DOHH2 (cell line): ENCODE measurements at regions not wholly inside any gene's neighbourhood (a gene's known extent, or its start where the extent isn't known, plus 50 kb on each side); places are given as distances from the start of the nearest gene placed in this dataset.

ENCODE experiments used
- H3F3A ChIP-seq: fragments of 200-600 bp; sonication (generic), shearing (Covaris generic); 2 replicates; pipeline ENCODE4 v1.6.0; 2016; ENCODE audit warnings: antibody characterized with exemption, mild to moderate bottlenecking; ENCODE audit not compliant: control insufficient read depth, insufficient read depth
- H3K27ac ChIP-seq: fragments of 200-600 bp; sonication (generic); 2 replicates; pipeline ENCODE4 v1.5.1; 2014; ENCODE audit warnings: low read depth, mild to moderate bottlenecking, low read length, moderate library complexity
- H3K27me3 ChIP-seq: fragments of 200-600 bp; sonication (generic); 2 replicates; pipeline ENCODE4 v1.6.1; 2014; ENCODE audit warnings: mild to moderate bottlenecking, low read length, mixed read lengths; ENCODE audit not compliant: control insufficient read depth
- H3K36me3 ChIP-seq: fragments of 200-600 bp; sonication (generic); 2 replicates; pipeline ENCODE4 v1.6.1; 2014; ENCODE audit warnings: mild to moderate bottlenecking, low read length, moderate library complexity, mixed read lengths; ENCODE audit not compliant: control insufficient read depth
- H3K4me1 ChIP-seq: fragments of 200-600 bp; sonication (generic); 2 replicates; pipeline ENCODE4 v1.6.1; 2014; ENCODE audit warnings: mild to moderate bottlenecking, low read length, mixed read lengths; ENCODE audit not compliant: control insufficient read depth
- H3K4me2 ChIP-seq: fragments of 200-600 bp; sonication (generic); 2 replicates; pipeline ENCODE4 v1.6.0; 2014; ENCODE audit warnings: mild to moderate bottlenecking, low read length, moderate library complexity
- H3K4me3 ChIP-seq: fragments of 200-600 bp; sonication (generic); 2 replicates; pipeline ENCODE4 v1.5.1; 2014; ENCODE audit warnings: mild to moderate bottlenecking, low read length, mixed read lengths
- H3K79me2 ChIP-seq: fragments of 200-600 bp; sonication (generic); 2 replicates; pipeline ENCODE4 v1.6.1; 2014; ENCODE audit warnings: mild to moderate bottlenecking, low read length, mixed read lengths; ENCODE audit not compliant: control insufficient read depth
- H3K9me2 ChIP-seq: fragments of 200-600 bp; sonication (generic); replicated peaks from 2 replicates; pipeline ENCODE4 v1.6.1; 2014; ENCODE audit warnings: mild to moderate bottlenecking, low read length, mixed read lengths; ENCODE audit not compliant: control insufficient read depth
- H3K9me3 ChIP-seq: fragments of 200-600 bp; sonication (generic); 2 replicates; pipeline ENCODE4 v1.6.1; 2014; ENCODE audit warnings: antibody characterized with exemption, low read length, mixed read lengths; ENCODE audit not compliant: control insufficient read depth, insufficient read depth
- H4K20me1 ChIP-seq: fragments of 200-600 bp; sonication (generic); 2 replicates; pipeline ENCODE4 v1.6.0; 2014; ENCODE audit warnings: low read depth, mild to moderate bottlenecking, antibody characterized with exemption, low read length, moderate library complexity; ENCODE audit not compliant: control insufficient read depth, insufficient read depth
- CTCF ChIP-seq: fragments of 200-600 bp; sonication (generic); IDR thresholded peaks from one replicate; pipeline ENCODE4 v1.5.1; 2014; ENCODE audit warnings: antibody characterized with exemption, mild to moderate bottlenecking, low read depth, low read length; ENCODE audit not compliant: poor library complexity, severe bottlenecking
- EZH2phosphoT487 ChIP-seq: fragments of 200-600 bp; sonication (generic); IDR thresholded peaks from 2 replicates; pipeline ENCODE4 v1.6.1; 2017; ENCODE audit warnings: borderline replicate concordance, mild to moderate bottlenecking, antibody characterized with exemption, low read length, moderate library complexity, mixed read lengths

GRCh38 chr17:72400488-72400827 is 279.6 kb downstream of the SOX9 start:
- TF ChIP-seq EZH2phosphoT487: no peak
- TF ChIP-seq CTCF: no peak
- no peaks in the 10 kb centered on the region for H3K79me2 ChIP-seq
- H3K9me3 ChIP-seq: no peaks in the 10 kb centered on the region
- no peaks in the 10 kb centered on the region for H3K36me3 ChIP-seq
- no peaks in the 10 kb centered on the region for H4K20me1 ChIP-seq
- H3K4me3 ChIP-seq: no peak overlapping the region
- H3K9me2 ChIP-seq: no peaks in the 10 kb centered on the region
- H3K4me1 ChIP-seq: no peaks in the 10 kb centered on the region
- no peaks in the 10 kb centered on the region for H3F3A ChIP-seq
- no peaks in the 10 kb centered on the region for H3K27me3 ChIP-seq
- no peak overlapping the region for H3K4me2 ChIP-seq
- no peak overlapping the region for H3K27ac ChIP-seq

- H3K9me3 ChIP-seq: no peaks in the 10 kb centered on the region
- no peak for TF ChIP-seq CTCF
- TF ChIP-seq EZH2phosphoT487: no peak
- H3K4me1 ChIP-seq: no peaks in the 10 kb centered on the region
- H3K27me3 ChIP-seq: no peaks in the 10 kb centered on the region
- H3F3A ChIP-seq: no peaks in the 10 kb centered on the region
- H4K20me1 ChIP-seq: no peaks in the 10 kb centered on the region
- no peaks in the 10 kb centered on the region for H3K9me2 ChIP-seq
- H3K79me2 ChIP-seq: no peaks in the 10 kb centered on the region
- H3K4me2 ChIP-seq: no peak overlapping the region
- H3K27ac ChIP-seq: no peak overlapping the region
- no peak overlapping the region for H3K4me3 ChIP-seq
- H3K36me3 ChIP-seq: no peaks in the 10 kb centered on the region
Observed at GRCh38 chr17:72400863-72401262, 280.0 kb downstream of the SOX9 start.

- H4K20me1 ChIP-seq: no peaks in the 10 kb centered on the region
- H3K9me2 ChIP-seq: no peaks in the 10 kb centered on the region
- H3K79me2 ChIP-seq: no peaks in the 10 kb centered on the region
- H3K27me3 ChIP-seq: no peaks in the 10 kb centered on the region
- no peaks in the 10 kb centered on the region for H3K4me1 ChIP-seq
- TF ChIP-seq CTCF (no peak), EZH2phosphoT487 (no peak)
- H3K27ac ChIP-seq: no peak overlapping the region
- H3K4me2 ChIP-seq: no peak overlapping the region
- H3F3A ChIP-seq: no peaks in the 10 kb centered on the region
- no peaks in the 10 kb centered on the region for H3K9me3 ChIP-seq
- H3K36me3 ChIP-seq: no peaks in the 10 kb centered on the region
- H3K4me3 ChIP-seq: no peak overlapping the region
Observed at GRCh38 chr17:72401883-72402726, 281.3 kb downstream of the SOX9 start.
